ENCODE measurements at regions not wholly inside any gene's neighbourhood (a gene's known extent, or its start where the extent isn't known, plus 50 kb on each side); places are given as distances from the start of the nearest gene placed in this dataset.

DNA sequence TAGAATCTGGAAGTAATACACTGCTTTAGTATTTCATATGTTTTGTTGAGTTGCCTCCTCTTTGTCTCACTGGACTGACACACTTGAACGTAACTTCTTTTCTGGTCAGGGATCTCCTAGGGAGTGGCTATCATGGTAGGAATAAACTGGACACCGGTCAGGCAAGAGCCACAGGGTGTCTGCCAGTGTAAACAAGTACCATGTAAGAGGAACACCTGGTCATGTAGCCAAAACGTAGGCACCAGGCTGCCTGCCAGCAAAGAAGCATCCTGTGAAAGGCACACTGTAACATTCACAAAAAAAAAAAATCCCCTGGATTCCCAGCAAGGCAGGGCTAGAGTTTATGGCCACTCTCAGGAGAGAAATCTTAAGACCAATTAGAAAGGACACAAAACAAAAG lies 372.8 kb upstream of the RND3 start:
- no peak for TF ChIP-seq POLR2A (IDR thresholded peaks at IDR 0.05)
- TF ChIP-seq CTCF (IDR thresholded peaks at IDR 0.05): no peak
